GM12878 (cell line): ENCODE measurements at regions not wholly inside any gene's neighbourhood (a gene's known extent, or its start where the extent isn't known, plus 50 kb on each side); places are given as distances from the start of the nearest gene placed in this dataset.

Experiments used
- ATAC-seq: fragments of 200-7000 bp; cut with Tn5 transposase; 3 replicates; pipeline ENCODE4 v1.9.1; 2020; ENCODE audit warnings: mild to moderate bottlenecking, moderate library complexity
- BruUV-seq: library from RNA; stranded (reverse); fragments of 400-500 nt; replicated peaks from 2 replicates; lab custom pipeline; 2021; lab: Mats Ljungman, UMichigan
- CTCF ChIA-PET: fragments of 300-600 bp; sonication (Branson Sonifier 250); formaldehyde crosslinking; extraction: SDS; loops from one replicate; lab custom pipeline; 2021; ENCODE audit warnings: inconsistent platforms; lab: Yijun Ruan, JAX
- POLR2A ChIA-PET: fragments of 350-600 bp; formaldehyde crosslinking; extraction: SDS; loops from one replicate; lab custom pipeline; 2021; ENCODE audit warnings: inconsistent platforms; lab: Charles Lee
- RAD21 ChIA-PET: fragments of 300-600 bp; sonication (Branson Sonifier 250); formaldehyde crosslinking; loops from one replicate; lab custom pipeline; 2023; ENCODE audit warnings: antibody characterized with exemption; ENCODE audit not compliant: unreplicated experiment; lab: Charles Lee
- SMC1A ChIA-PET: fragments of 300-600 bp; sonication (Branson Sonifier 250); formaldehyde crosslinking; loops from one replicate; lab custom pipeline; 2023; ENCODE audit not compliant: unreplicated experiment, uncharacterized antibody; lab: Charles Lee
- DNase-seq: peaks from one replicate; pipeline ENCODE4 v3.0.0-alpha.2; 2011; ENCODE audit warnings: low read depth, low spot score
- FAIRE-seq: peaks from 3 replicates; lab custom pipeline; 2011; peaks lifted over from hg19 to GRCh38; lab: Jason Lieb, UNC
- H2AFZ ChIP-seq: 2 replicates; pipeline ENCODE4 v1.6.0; 2011; ENCODE audit warnings: low read depth, low read length, control low read depth; ENCODE audit not compliant: control insufficient read depth
- H3K27ac ChIP-seq: 2 replicates; pipeline ENCODE4 v1.5.1; 2011; ENCODE audit warnings: control low read depth; ENCODE audit not compliant: control insufficient read depth, insufficient read depth
- H3K27me3 ChIP-seq, 2 experiments: replicated peaks in 1 of 2; 2 replicates each; pipeline versions ENCODE4 v1.6.0 to v1.6.1; 2011; ENCODE audit warnings: low read length in 1 of 2; ENCODE audit not compliant: control insufficient read depth in 2 of 2, insufficient read depth in 2 of 2
- H3K36me3 ChIP-seq, 2 experiments: 2 replicates each; pipeline ENCODE4 v1.5.1; 2011; ENCODE audit warnings: low read length in 1 of 2; ENCODE audit not compliant: control insufficient read depth in 2 of 2, insufficient read depth in 2 of 2
- H3K4me1 ChIP-seq: 2 replicates; pipeline ENCODE4 v1.6.1; 2011; ENCODE audit warnings: mild to moderate bottlenecking, low read length, moderate library complexity, mixed read lengths; ENCODE audit not compliant: control insufficient read depth, insufficient read depth
- H3K4me2 ChIP-seq: 2 replicates; pipeline ENCODE4 v1.6.0; 2011; ENCODE audit warnings: control low read depth; ENCODE audit not compliant: control insufficient read depth, insufficient read depth
- H3K4me3 ChIP-seq: fragments of 200-600 bp; sonication (generic); 2 replicates; pipeline ENCODE4 v1.5.1; 2016
- H3K79me2 ChIP-seq: 2 replicates; pipeline ENCODE4 v1.6.0; 2011; ENCODE audit warnings: low read length; ENCODE audit not compliant: control insufficient read depth, insufficient read depth
- H3K9ac ChIP-seq: 2 replicates; pipeline ENCODE4 v1.8.0; 2011; ENCODE audit warnings: low read length, control low read depth, mixed read lengths; ENCODE audit not compliant: control insufficient read depth, insufficient read depth
- H3K9me3 ChIP-seq: replicated peaks from 3 replicates; pipeline ENCODE4 v1.5.1; 2011; ENCODE audit warnings: mild to moderate bottlenecking, low read length; ENCODE audit not compliant: control insufficient read depth, insufficient read depth
- H4K20me1 ChIP-seq: 2 replicates; pipeline ENCODE4 v1.6.0; 2011; ENCODE audit not compliant: control insufficient read depth, insufficient read depth
- EP300 ChIP-seq, 2 experiments: fragments of 150-350 bp in 1 of 2; IDR thresholded peaks; 2 replicates each; pipeline ENCODE4 v1.6.1; 2011 to 2012; ENCODE audit warnings: low read depth in 2 of 2, low read length in 2 of 2, borderline replicate concordance in 1 of 2, improper control_type of control experiment in 1 of 2, inconsistent platforms in 1 of 2; ENCODE audit not compliant: control insufficient read depth in 1 of 2
- HCFC1 ChIP-seq: fragments of 150-350 bp; IDR thresholded peaks from 2 replicates; pipeline ENCODE4 v1.6.1; 2014; ENCODE audit warnings: low read length
- IKZF1 ChIP-seq: fragments of 450-650 bp; conservative IDR thresholded peaks from 2 replicates; pipeline ENCODE4 v1.6.1; 2017; ENCODE audit warnings: antibody characterized with exemption, mild to moderate bottlenecking
- MEF2B ChIP-seq: fragments of 450-650 bp; IDR thresholded peaks from 2 replicates; pipeline ENCODE4 v1.6.1; 2018; ENCODE audit warnings: mild to moderate bottlenecking, moderate library complexity; ENCODE audit not compliant: partially characterized antibody, poor library complexity, severe bottlenecking
- NFXL1 ChIP-seq: fragments of 450-650 bp; IDR thresholded peaks from 2 replicates; pipeline ENCODE4 v1.6.1; 2017; ENCODE audit warnings: antibody characterized with exemption, mild to moderate bottlenecking, borderline replicate concordance
- NRF1 ChIP-seq: conservative IDR thresholded peaks from 2 replicates; pipeline ENCODE4 v1.6.1; 2011; ENCODE audit warnings: mild to moderate bottlenecking, low read depth, low read length, improper control_type of control experiment
- RAD51 ChIP-seq: fragments of 450-650 bp; IDR thresholded peaks from 2 replicates; pipeline ENCODE4 v1.6.1; 2016; ENCODE audit warnings: moderate library complexity, mild to moderate bottlenecking, inconsistent platforms
- RBBP5 ChIP-seq: fragments of 200-600 bp; sonication (generic); conservative IDR thresholded peaks from 2 replicates; pipeline ENCODE4 v1.6.1; 2016
- SIX5 ChIP-seq: IDR thresholded peaks from 2 replicates; pipeline ENCODE4 v1.6.1; 2011; ENCODE audit warnings: mild to moderate bottlenecking, low read depth, low read length, moderate library complexity; ENCODE audit not compliant: severe bottlenecking
- SMC3 ChIP-seq: IDR thresholded peaks from 2 replicates; pipeline ENCODE4 v1.6.1; 2011; ENCODE audit warnings: low read length, improper control_type of control experiment, borderline replicate concordance
- WGBS: methylation state at CpG from one replicate; pipeline ENCODE4 v1.1.6; 2016; ENCODE audit warnings: low lambda C conversion rate; ENCODE audit not compliant: insufficient replicate concordance, insufficient coverage; ENCODE audit errors: missing lambda C conversion rate; 5-methylcytosine and 5-hydroxymethylcytosine counted together
- in situ Hi-C: fragments of 300-500 bp; cut with MboI; formaldehyde crosslinking; loops from 9 replicates; pipeline ENCODE4 v1.14.3; 2018; ENCODE audit warnings: mixed read lengths
- intact Hi-C: fragments of 100-400 bp; cut with micrococcal nuclease; formaldehyde crosslinking; loops from one replicate; pipeline ENCODE4 v1.14.2; 2022; ENCODE audit not compliant: unreplicated experiment
- TF ChIP-seq, protein P1 (sequence below): IDR thresholded peaks from 2 replicates; pipeline ENCODE4 v1.6.1; 2011; ENCODE audit warnings: low read depth, mild to moderate bottlenecking, low read length, moderate library complexity, borderline replicate concordance; ENCODE audit errors: extremely low read depth
- TF ChIP-seq, protein P2 (sequence below): fragments of 450-650 bp; conservative IDR thresholded peaks from 2 replicates; pipeline ENCODE4 v1.6.1; 2017; ENCODE audit warnings: mild to moderate bottlenecking, moderate library complexity

DNA sequence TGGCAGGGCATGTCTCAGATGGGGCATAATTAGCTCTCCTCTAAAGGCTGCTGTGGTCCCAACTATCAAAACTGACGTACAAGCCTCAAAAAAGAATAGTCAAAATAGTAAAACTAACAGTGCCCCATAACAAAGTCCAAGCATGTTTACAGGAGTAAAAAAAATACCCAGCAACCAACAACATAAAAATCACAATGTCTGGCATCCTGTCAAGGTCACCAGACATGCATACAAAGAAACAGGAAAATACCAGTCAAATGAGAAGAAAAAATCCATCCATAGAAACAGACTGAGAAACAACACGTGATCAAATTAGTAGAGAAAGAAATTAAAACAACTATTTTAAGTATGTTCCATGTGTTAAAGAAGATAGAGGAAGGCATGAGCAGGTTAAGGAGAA, 131.2 kb upstream of the C14orf180 start (continued):
- TF ChIP-seq SMC3 (no peak), NFXL1 (no peak), MEF2B (no peak), HCFC1 (no peak), EP300 (IDR thresholded peaks at IDR 0.05; ENCODE audit: borderline replicate concordance in 1 of 2, control insufficient read depth in 1 of 2, low read depth in 2 of 2, low read length in 2 of 2) (no peak), IKZF1 (no peak)
- TF ChIP-seq, protein P1, sequence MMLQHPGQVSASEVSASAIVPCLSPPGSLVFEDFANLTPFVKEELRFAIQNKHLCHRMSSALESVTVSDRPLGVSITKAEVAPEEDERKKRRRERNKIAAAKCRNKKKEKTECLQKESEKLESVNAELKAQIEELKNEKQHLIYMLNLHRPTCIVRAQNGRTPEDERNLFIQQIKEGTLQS = no peak
- TF ChIP-seq, protein P2, sequence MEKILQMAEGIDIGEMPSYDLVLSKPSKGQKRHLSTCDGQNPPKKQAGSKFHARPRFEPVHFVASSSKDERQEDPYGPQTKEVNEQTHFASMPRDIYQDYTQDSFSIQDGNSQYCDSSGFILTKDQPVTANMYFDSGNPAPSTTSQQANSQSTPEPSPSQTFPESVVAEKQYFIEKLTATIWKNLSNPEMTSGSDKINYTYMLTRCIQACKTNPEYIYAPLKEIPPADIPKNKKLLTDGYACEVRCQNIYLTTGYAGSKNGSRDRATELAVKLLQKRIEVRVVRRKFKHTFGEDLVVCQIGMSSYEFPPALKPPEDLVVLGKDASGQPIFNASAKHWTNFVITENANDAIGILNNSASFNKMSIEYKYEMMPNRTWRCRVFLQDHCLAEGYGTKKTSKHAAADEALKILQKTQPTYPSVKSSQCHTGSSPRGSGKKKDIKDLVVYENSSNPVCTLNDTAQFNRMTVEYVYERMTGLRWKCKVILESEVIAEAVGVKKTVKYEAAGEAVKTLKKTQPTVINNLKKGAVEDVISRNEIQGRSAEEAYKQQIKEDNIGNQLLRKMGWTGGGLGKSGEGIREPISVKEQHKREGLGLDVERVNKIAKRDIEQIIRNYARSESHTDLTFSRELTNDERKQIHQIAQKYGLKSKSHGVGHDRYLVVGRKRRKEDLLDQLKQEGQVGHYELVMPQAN = no peak

DNA sequence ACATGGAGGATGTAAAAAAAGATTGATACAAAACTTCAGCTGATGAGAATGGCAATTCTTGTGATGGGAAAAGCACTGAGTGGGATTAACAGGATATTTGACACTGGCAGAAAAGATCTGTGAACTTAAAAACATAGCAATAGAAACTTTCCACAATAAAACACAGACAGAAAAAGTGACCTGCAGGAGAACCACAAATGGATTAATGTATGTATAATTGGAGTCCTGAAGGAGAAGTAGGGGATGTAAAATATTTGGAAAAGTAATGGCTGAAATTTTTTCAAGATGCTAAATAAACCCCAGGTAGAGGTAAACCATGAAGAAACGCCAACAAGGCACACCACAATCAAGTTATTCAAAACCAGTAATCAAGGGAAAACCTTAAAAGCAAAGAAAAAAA, 130.8 kb upstream of the C14orf180 start:
- H4K20me1 ChIP-seq = no peaks in the 10 kb centered on the region
- CTCF ChIA-PET = no interaction called here

More for the DNA sequence above, 130.8 kb upstream of the C14orf180 start:
- no TSS peak for BruUV-seq
- Histone ChIP-seq H3K79me2 (no peaks in the 10 kb centered on the region), H3K4me1 (no peaks in the 10 kb centered on the region), H3K4me2 (no peak overlapping the region), H3K27me3 (peaks cover 0 to 2% of the 10 kb centered on the region in 2 experiments; a peak in 1 of 4 replicates), H3K9ac (no peak overlapping the region), H3K27ac (no peak overlapping the region), H3K9me3 (no peaks in the 10 kb centered on the region; the same call in 2 of the 3 replicates), H3K36me3 (no peaks in the 10 kb centered on the region), H3K4me3 (no peak overlapping the region), H2AFZ (no peak overlapping the region)
- intact Hi-C loops = no loop called here
- ChIA-PET POLR2A (no interaction called here), SMC1A (no interaction called here), RAD21 (no interaction called here)
- DNase-seq = no peak
- in situ Hi-C loops = no loop called here
- 0% methylated on average over 1 of the region's 1 CpG for WGBS
- no peak for ATAC-seq
- TF ChIP-seq SIX5 = no peak
- no peak for TF ChIP-seq NRF1
- TF ChIP-seq RBBP5 = no peak
- no peak for TF ChIP-seq RAD51
- FAIRE-seq = no peak
